Colonic mucosa (tissue), 4 donors: ENCODE measurements at regions not wholly inside any gene's neighbourhood (a gene's known extent, or its start where the extent isn't known, plus 50 kb on each side); places are given as distances from the start of the nearest gene placed in this dataset.

Experiments
- DNase-seq: peaks from one replicate; pipeline ENCODE4 v3.0.0-alpha.2; 2020
- H3K27ac ChIP-seq: fragments of 200-600 bp; one replicate; pipeline ENCODE4 v1.8.0; 2021
- H3K27me3 ChIP-seq: fragments of 200-600 bp; one replicate; pipeline ENCODE4 v1.8.0; 2021
- H3K36me3 ChIP-seq: fragments of 200-600 bp; one replicate; pipeline ENCODE4 v1.8.0; 2021
- H3K4me1 ChIP-seq: fragments of 200-600 bp; one replicate; pipeline ENCODE4 v1.8.0; 2021; ENCODE audit warnings: mild to moderate bottlenecking
- H3K4me3 ChIP-seq: fragments of 200-600 bp; one replicate; pipeline ENCODE4 v1.8.0; 2021
- H3K9ac ChIP-seq, 2 donors: one replicate each; pipeline ENCODE4 v1.7.0; 2013; ENCODE audit warnings: control low read depth in 2 of 2, low read depth in 2 of 2, low read length in 2 of 2
- H3K9me3 ChIP-seq: fragments of 200-600 bp; one replicate; pipeline ENCODE4 v1.8.0; 2021
- CTCF ChIP-seq: fragments of 200-600 bp; IDR thresholded peaks from one replicate; pipeline ENCODE4 v1.8.0; 2022; ENCODE audit warnings: antibody characterized with exemption, mild to moderate bottlenecking
- intact Hi-C: fragments of 100-400 bp; cut with DNase I; formaldehyde crosslinking; loops from one replicate; pipeline ENCODE4 v1.14.1; 2022
- donor health status: healthy.
- donor health status: DM: no; HTN: no; CAD: no.
- donor health status: DM: no; HTN: no; CAD: no.

- no peak overlapping the region for H3K27ac ChIP-seq
- H3K9me3 ChIP-seq: no peaks in the 10 kb centered on the region
- no peaks in the 10 kb centered on the region for H3K4me1 ChIP-seq
- TF ChIP-seq CTCF: no peak
- H3K4me3 ChIP-seq: no peak overlapping the region
- no peak for DNase-seq
- no peak overlapping the region for H3K9ac ChIP-seq
- H3K36me3 ChIP-seq: no peaks in the 10 kb centered on the region
- intact Hi-C loops: no loop called here
- H3K27me3 ChIP-seq: no peaks in the 10 kb centered on the region
Measured at GRCh38 chr2:111652681-111653080, 231.3 kb downstream of the ANAPC1 start.

GRCh38 chr2:111653103-111653624 is 230.8 kb downstream of the ANAPC1 start:
- Histone ChIP-seq H3K4me3 (no peak overlapping the region), H3K27me3 (no peaks in the 10 kb centered on the region), H3K36me3 (no peaks in the 10 kb centered on the region), H3K4me1 (no peaks in the 10 kb centered on the region), H3K9ac (no peak overlapping the region), H3K27ac (no peak overlapping the region), H3K9me3 (no peaks in the 10 kb centered on the region)
- intact Hi-C loops: no loop called here
- DNase-seq: no peak
- no peak for TF ChIP-seq CTCF

GRCh38 chr2:111653913-111654312 is 230.1 kb downstream of the ANAPC1 start:
- Histone ChIP-seq H3K36me3 (no peaks in the 10 kb centered on the region), H3K4me1 (no peaks in the 10 kb centered on the region), H3K27ac (no peak overlapping the region), H3K9ac (no peak overlapping the region), H3K27me3 (no peaks in the 10 kb centered on the region), H3K4me3 (no peak overlapping the region), H3K9me3 (no peaks in the 10 kb centered on the region)
- TF ChIP-seq CTCF: no peak
- intact Hi-C loops: no loop called here
- DNase-seq: no peak

- no peaks in the 10 kb centered on the region for H3K4me1 ChIP-seq
- H3K36me3 ChIP-seq: no peaks in the 10 kb centered on the region
- H3K4me3 ChIP-seq: no peak overlapping the region
- no peak overlapping the region for H3K27ac ChIP-seq
- TF ChIP-seq CTCF: no peak
- DNase-seq: no peak
- intact Hi-C loops: no loop called here
- no peak overlapping the region for H3K9ac ChIP-seq
- no peaks in the 10 kb centered on the region for H3K9me3 ChIP-seq
- no peaks in the 10 kb centered on the region for H3K27me3 ChIP-seq
Measured at GRCh38 chr2:111654829-111655228, 229.2 kb downstream of the ANAPC1 start.

GRCh38 chr2:111656436-111656835 is 227.6 kb downstream of the ANAPC1 start:
- Histone ChIP-seq H3K9me3 (no peaks in the 10 kb centered on the region), H3K36me3 (no peaks in the 10 kb centered on the region), H3K9ac (no peak overlapping the region), H3K4me3 (no peak overlapping the region), H3K27ac (no peak overlapping the region), H3K4me1 (no peaks in the 10 kb centered on the region), H3K27me3 (no peaks in the 10 kb centered on the region)
- DNase-seq: no peak
- no peak for TF ChIP-seq CTCF
- intact Hi-C loops: no loop called here

- Histone ChIP-seq H3K4me1 (no peaks in the 10 kb centered on the region), H3K27ac (no peak overlapping the region), H3K27me3 (no peaks in the 10 kb centered on the region), H3K9ac (no peak overlapping the region), H3K36me3 (no peaks in the 10 kb centered on the region), H3K4me3 (no peak overlapping the region), H3K9me3 (no peaks in the 10 kb centered on the region)
- no peak for TF ChIP-seq CTCF
- no peak for DNase-seq
- intact Hi-C loops: no loop called here
Measured at GRCh38 chr2:111656894-111657293, 227.1 kb downstream of the ANAPC1 start.
